GM10266 (cell line): ENCODE measurements at regions not wholly inside any gene's neighbourhood (a gene's known extent, or its start where the extent isn't known, plus 50 kb on each side); places are given as distances from the start of the nearest gene placed in this dataset.
"Not testable (repeated sequence)": the region's sequence is repeated elsewhere in the genome, so short reads cannot be mapped to it uniquely, and the experiment has no call there.

ENCODE experiments used
- DNase-seq: peaks from one replicate; pipeline ENCODE4 v3.0.0; 2012; ENCODE audit errors: extremely low spot score
- TF ChIP-seq, protein P1 (sequence below): IDR thresholded peaks from 2 replicates; pipeline ENCODE4 v1.5.1; 2012; ENCODE audit warnings: mild to moderate bottlenecking, low read depth; ENCODE audit not compliant: control insufficient read depth, insufficient read depth; ENCODE audit errors: missing control alignments

DNA sequence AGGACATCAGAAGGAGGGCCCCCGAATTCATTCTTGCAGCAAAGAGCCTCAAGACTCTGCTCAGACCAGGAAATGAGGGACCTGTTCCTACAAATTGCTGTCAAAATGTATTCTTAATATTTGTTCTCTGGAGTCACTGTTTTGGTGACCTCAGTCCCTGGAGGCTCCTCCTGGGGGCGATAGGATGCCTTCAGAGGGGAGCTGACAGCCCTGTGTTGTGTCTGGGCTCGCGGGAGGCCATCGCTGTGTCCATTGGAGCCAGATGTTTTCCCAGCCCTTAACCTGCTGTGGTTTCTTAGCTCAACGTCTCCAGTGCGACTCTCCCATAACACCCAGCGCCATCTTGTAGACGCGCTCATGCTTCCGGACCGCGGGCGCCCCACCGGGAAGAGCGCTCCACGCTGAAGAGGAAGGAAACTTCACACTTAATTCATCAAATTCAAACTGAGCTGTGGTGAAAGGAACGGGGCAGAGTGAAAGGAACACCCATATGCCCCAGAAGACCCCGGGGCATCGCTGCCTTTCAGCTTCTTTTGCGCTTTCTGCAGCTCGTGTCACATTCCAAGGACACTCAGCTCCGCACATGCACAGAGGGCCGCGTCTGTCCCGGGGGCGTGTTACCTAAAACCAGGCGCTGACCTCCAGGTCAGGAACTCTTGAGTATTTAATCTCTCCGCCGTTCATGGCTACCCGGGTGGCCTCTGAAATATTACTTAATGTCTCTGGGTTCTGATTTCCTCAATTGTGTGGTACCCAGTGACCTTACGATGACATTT, 112.3 kb upstream of the GDNF start:
- TF ChIP-seq, protein P1, sequence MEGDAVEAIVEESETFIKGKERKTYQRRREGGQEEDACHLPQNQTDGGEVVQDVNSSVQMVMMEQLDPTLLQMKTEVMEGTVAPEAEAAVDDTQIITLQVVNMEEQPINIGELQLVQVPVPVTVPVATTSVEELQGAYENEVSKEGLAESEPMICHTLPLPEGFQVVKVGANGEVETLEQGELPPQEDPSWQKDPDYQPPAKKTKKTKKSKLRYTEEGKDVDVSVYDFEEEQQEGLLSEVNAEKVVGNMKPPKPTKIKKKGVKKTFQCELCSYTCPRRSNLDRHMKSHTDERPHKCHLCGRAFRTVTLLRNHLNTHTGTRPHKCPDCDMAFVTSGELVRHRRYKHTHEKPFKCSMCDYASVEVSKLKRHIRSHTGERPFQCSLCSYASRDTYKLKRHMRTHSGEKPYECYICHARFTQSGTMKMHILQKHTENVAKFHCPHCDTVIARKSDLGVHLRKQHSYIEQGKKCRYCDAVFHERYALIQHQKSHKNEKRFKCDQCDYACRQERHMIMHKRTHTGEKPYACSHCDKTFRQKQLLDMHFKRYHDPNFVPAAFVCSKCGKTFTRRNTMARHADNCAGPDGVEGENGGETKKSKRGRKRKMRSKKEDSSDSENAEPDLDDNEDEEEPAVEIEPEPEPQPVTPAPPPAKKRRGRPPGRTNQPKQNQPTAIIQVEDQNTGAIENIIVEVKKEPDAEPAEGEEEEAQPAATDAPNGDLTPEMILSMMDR, result no peak
- no peak for DNase-seq

DNA sequence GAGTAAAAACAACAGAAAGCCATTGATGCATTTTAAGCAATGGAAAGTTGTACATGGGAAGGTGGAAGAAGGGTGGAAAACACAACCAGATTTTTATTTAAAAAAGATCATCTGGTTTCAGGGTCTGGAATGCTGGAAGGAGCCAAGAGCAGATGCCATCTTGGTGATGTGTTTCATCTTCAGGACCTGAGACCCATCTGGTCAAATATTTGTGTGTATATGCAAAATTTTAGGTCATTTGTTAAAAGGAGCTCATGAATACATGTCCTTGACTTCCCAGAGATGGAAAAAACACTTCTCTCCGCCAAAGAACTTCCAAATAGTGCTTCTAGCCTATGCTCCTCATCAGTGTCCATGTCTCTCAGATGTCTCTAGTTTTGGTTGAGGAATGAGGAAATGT, 110.6 kb upstream of the GDNF start:
- DNase-seq, result no peak
- TF ChIP-seq, protein P1, result no peak

DNA sequence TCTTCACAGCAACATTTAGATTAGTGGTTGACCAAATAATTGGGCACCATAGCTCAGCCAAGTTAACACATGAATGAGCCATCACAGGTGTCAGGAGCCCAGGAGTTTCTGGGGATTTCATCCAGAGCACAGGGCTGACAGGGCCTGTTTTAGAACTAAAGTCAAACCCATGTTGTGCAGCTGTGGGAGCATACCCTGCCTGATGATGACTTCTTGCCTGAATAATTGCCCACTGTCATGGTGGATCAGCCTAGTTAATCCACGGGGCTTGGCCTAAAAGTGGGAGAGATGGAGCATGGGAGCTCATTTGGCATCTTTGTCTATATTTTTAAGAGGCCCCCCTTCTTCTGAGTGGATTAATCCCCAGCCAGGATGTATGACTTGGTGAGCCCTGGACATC, 105.6 kb upstream of the GDNF start:
- no peak for DNase-seq
- TF ChIP-seq, protein P1, result no peak

DNA sequence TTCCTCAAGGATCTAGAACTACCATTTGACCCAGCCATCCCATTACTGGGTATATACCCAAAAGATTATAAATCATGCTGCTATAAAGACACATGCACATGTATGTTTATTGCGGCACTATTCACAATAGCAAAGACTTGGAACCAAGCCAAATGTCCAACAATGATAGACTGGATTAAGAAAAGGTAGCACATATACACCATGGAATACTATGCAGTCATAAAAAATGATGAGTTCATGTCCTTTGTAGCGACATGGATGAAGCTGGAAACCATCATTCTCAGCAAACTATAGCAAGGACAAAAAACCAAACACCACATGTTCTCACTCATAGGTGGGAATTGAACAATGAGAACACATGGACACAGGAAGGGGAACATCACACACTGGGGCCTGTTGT, 103.3 kb upstream of the GDNF start:
- DNase-seq, result not testable (repeated sequence)

DNA sequence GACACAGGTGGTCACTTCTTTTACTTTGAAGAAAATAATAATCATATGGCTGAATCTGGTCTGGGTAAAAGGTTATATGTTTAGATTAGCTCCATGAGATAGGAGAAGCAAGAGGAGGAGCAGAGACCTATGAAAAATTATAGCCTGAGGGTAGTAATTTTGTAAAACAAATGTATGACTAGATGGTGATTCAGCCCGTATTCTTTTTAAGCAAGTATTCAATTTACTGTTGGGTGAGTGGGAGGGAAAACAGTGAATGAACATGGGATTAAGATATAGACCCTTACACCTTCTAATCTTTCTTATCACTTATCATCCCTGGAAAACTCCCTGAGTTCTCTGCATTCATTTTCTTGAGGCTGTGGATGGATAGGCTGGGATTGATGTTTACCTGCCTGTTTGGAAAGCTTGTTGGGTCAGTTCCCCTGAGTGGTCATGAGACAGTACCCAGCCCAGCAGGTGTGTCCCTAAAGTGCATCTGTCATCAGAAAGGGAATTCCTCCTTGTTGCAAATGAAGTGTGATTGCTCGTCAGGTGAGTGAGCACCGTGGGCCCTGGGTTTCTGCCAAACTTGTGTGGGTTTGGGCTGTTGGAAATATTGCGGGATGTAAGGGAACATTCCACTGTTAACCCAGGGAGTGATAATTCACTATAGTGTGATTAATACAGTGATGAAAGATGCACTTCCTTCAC, 101.2 kb upstream of the GDNF start:
- TF ChIP-seq, protein P1, result no peak
- DNase-seq, result no peak

DNA sequence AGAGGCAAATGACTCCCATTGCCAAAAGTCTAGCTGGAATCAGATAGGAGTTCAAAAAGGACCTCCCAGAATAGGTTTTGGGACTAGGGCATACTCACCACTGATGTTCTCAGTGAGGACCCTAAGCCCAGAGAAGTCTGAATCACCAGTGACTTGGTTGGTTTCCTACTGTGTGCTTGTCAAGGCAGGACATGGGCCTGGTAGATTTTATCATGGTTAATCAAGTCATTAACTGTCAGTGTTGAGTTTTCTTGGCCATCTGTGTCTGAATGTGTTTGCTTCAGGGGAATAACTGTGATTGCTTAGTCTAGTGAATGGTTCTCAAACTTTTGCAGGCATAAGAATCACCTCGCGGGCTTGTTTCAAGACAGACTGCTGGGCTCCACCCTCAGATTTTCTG, 99.0 kb upstream of the GDNF start:
- TF ChIP-seq, protein P1, result no peak
- DNase-seq, result no peak

DNA sequence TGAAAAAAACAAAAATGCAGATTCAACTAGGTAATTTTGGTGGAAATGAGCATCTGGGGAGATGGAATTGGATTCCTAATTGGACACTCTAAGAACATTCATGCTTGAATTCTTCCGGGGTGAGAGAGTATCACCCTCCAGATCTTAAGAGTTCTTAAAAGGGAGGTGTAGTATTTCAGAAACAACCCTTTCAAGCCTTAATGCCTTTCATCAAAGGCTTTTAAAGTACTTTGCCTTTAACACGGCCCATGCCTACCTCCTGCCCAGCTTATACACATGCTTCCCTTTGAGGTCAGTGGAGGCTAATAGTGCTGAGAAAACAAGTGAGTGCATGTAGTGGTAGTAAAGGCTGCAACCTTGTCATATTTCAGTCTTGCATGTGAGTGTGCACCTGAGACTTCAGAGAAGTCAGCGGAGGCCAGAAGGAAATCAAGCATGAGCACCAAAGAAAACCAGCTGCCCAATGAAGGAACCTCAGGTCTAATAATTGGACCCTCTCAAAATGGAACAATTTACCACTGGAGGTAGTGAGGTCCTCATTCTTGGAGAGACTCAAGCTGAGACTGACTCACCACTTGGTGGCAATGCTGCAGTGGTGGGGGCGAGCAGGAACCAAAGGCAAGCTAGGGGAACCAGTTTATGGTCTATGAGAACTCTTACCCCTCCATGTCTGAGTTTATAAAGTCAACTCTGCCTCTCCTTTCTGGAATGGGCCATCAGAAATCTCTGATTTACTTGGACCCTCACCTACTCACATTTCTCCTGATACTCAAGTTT, 98.4 kb upstream of the GDNF start:
- TF ChIP-seq, protein P1, result no peak
- DNase-seq, result no peak
